ENCODE measurements at regions not wholly inside any gene's neighbourhood (a gene's known extent, or its start where the extent isn't known, plus 50 kb on each side); places are given as distances from the start of the nearest gene placed in this dataset.

- H3K27ac ChIP-seq, result no peak overlapping the region
- TF ChIP-seq ZFX (IDR thresholded peaks at IDR 0.05) (no peak), CTCF (conservative IDR thresholded peaks at IDR 0.05) (no peak)
Measured at GRCh38 chr4:178320003-178320402, 877.8 kb upstream of the AGA start.

- TF ChIP-seq ZFX (IDR thresholded peaks at IDR 0.05), result no peak
- no peak for TF ChIP-seq CTCF (conservative IDR thresholded peaks at IDR 0.05)
- no peak overlapping the region for H3K27ac ChIP-seq
Measured at GRCh38 chr4:178322524-178323183, 880.4 kb upstream of the AGA start.

- no peak for TF ChIP-seq CTCF (conservative IDR thresholded peaks at IDR 0.05)
- TF ChIP-seq ZFX (IDR thresholded peaks at IDR 0.05), result no peak
- H3K27ac ChIP-seq, result no peak overlapping the region
Measured at GRCh38 chr4:178329226-178329872, 887.1 kb upstream of the AGA start.

GRCh38 chr4:178333355-178333754 is 891.1 kb upstream of the AGA start:
- TF ChIP-seq ZFX (IDR thresholded peaks at IDR 0.05), result no peak
- no peak for TF ChIP-seq CTCF (conservative IDR thresholded peaks at IDR 0.05)
- H3K27ac ChIP-seq, result no peak overlapping the region

- H3K27ac ChIP-seq, result no peak overlapping the region
- TF ChIP-seq CTCF (conservative IDR thresholded peaks at IDR 0.05) (no peak), ZFX (IDR thresholded peaks at IDR 0.05) (no peak)
Measured at GRCh38 chr4:178339769-178340168, 897.5 kb upstream of the AGA start.

- H3K27ac ChIP-seq, result no peak overlapping the region
- no peak for TF ChIP-seq CTCF (conservative IDR thresholded peaks at IDR 0.05)
- no peak for TF ChIP-seq ZFX (IDR thresholded peaks at IDR 0.05)
Measured at GRCh38 chr4:178340468-178340867, 898.2 kb upstream of the AGA start.

- H3K27ac ChIP-seq, result no peak overlapping the region
- TF ChIP-seq ZFX (IDR thresholded peaks at IDR 0.05) (no peak), CTCF (conservative IDR thresholded peaks at IDR 0.05) (no peak)
Measured at GRCh38 chr4:178344096-178344495, 901.9 kb upstream of the AGA start.

Data from C4-2B (cell line).